ENCODE measurements at regions not wholly inside any gene's neighbourhood (a gene's known extent, or its start where the extent isn't known, plus 50 kb on each side); places are given as distances from the start of the nearest gene placed in this dataset.

DNA sequence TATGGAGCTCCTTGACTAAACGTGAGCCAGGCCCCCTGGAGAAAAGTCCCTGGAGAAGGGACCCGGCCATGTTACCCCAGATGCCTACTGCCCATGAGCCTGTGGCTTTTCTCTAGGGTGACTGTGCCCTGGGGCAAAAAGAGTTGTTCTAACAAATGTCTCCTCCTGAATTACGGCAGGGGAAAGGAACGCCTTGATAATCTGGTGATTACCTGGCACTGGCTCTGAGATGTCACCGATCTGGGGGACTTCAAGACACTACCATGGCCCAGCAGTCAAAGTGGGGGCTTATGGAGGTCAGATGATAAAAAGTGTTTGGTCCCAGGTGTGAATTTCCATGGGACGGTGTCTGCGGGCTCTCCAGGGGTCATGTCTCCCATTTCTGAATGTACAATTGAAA lies 140.7 kb downstream of the KLF13 start:
- H2AFZ ChIP-seq (ENCODE audit: low read depth, low read length): no peak overlapping the region
- H3K79me2 ChIP-seq (ENCODE audit: insufficient read depth, low read length): no peaks in the 10 kb centered on the region
- DNase-seq (ENCODE audit: low read depth) (no peak), FAIRE-seq (no peak)
- no peak overlapping the region for H3K9ac ChIP-seq (ENCODE audit: low read length)
- no peaks in the 10 kb centered on the region for H3K36me3 ChIP-seq (ENCODE audit: insufficient read depth, low read length)
- H3K27ac ChIP-seq (ENCODE audit: low read depth, low read length): no peak overlapping the region
- no peak overlapping the region for H3K27ac Mint-ChIP-seq (ENCODE audit: unreplicated experiment)
- H3K4me3 Mint-ChIP-seq (ENCODE audit: unreplicated experiment): no peak overlapping the region
- H4K20me1 ChIP-seq (ENCODE audit: insufficient read depth, low read length): no peaks in the 10 kb centered on the region
- H3K4me1 ChIP-seq (ENCODE audit: insufficient read depth, low read length): peaks cover 15% of the 10 kb centered on the region
- H3K27me3 Mint-ChIP-seq (ENCODE audit: low read depth, unreplicated experiment): peaks cover 19% of the 10 kb centered on the region
- TF ChIP-seq EZH2 (IDR thresholded peaks at IDR 0.05; ENCODE audit: insufficient read depth, low read length): no peak
- no peak for TF ChIP-seq CTCF (IDR thresholded peaks at IDR 0.05; ENCODE audit: insufficient read depth, low read depth, low read length)
- H3K4me3 ChIP-seq (ENCODE audit: insufficient read depth, low read depth, low read length): no peak overlapping the region
- no peaks in the 10 kb centered on the region for H3K36me3 Mint-ChIP-seq (ENCODE audit: low read depth, unreplicated experiment)
- no peaks in the 10 kb centered on the region for H3K9me3 ChIP-seq (ENCODE audit: insufficient read depth, low read depth, low read length)
- peaks cover 11% of the 10 kb centered on the region for H3K4me1 Mint-ChIP-seq (ENCODE audit: low read depth, unreplicated experiment)
- peaks cover 5% of the 10 kb centered on the region for H3K9me3 Mint-ChIP-seq (ENCODE audit: unreplicated experiment)
- peaks cover 6% of the 10 kb centered on the region for H3K27me3 ChIP-seq (ENCODE audit: insufficient read depth, low read length)
- H3K4me2 ChIP-seq (ENCODE audit: low read length): no peak overlapping the region

DNA sequence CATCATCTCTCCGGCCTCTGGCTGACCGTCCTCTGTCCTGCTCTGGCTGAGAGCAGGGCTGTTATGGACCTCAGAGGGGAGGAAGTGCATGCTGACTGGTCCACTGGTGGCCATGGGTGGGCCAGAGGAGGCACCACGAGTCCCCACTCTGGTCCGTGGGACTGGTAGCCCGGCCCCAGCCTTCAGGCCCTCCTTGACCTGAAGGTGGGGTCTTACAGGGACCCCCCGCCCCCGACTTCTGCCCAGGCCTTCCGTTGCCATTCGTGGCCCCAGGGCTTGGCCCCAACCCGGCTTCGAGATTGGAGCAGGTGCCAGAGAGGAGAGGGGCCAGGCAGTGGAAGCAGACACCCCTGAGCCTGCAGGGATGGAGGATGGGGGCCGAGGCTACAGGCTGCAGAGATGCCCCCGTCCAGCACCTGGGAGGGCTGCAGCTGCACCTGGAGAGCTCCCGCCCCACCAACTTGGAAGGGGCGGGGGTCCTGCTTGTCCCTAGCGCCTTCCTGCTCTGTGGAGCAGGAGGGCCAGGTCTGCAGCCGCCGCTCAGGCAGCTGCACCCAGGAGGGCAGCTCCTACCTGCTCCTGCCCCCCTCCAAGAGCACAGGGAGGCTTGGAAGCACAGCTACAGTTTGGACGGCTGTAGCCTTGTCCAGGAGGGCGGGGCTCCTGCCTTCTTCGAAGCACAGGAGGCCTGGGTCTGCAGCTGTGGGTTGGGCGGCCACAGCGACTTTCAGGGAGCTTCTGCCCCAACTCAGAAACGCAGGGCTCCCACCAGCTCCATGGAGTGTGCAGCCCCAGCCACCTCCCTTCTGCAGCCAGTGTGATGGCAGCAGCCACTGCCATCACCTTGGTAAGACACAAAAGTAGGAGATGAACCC lies 142.5 kb downstream of the KLF13 start:
- Histone ChIP-seq H3K36me3 (ENCODE audit: insufficient read depth, low read length) (no peaks in the 10 kb centered on the region), H3K9ac (ENCODE audit: low read length) (no peak overlapping the region), H3K4me1 (ENCODE audit: insufficient read depth, low read length) (peaks cover 25% of the 10 kb centered on the region), H3K9me3 (ENCODE audit: insufficient read depth, low read depth, low read length) (no peaks in the 10 kb centered on the region), H2AFZ (ENCODE audit: low read depth, low read length) (no peak overlapping the region), H3K4me3 (ENCODE audit: insufficient read depth, low read depth, low read length) (no peak overlapping the region), H3K27ac (ENCODE audit: low read depth, low read length) (no peak overlapping the region), H3K79me2 (ENCODE audit: insufficient read depth, low read length) (no peaks in the 10 kb centered on the region), H3K4me2 (ENCODE audit: low read length) (no peak overlapping the region), H4K20me1 (ENCODE audit: insufficient read depth, low read length) (no peaks in the 10 kb centered on the region), H3K27me3 (ENCODE audit: insufficient read depth, low read length) (peaks cover 6% of the 10 kb centered on the region)
- Mint-ChIP-seq H3K27me3 (ENCODE audit: low read depth, unreplicated experiment) (peaks cover 17% of the 10 kb centered on the region), H3K27ac (ENCODE audit: unreplicated experiment) (no peak overlapping the region), H3K36me3 (ENCODE audit: low read depth, unreplicated experiment) (no peaks in the 10 kb centered on the region), H3K4me1 (ENCODE audit: low read depth, unreplicated experiment) (peaks cover 27% of the 10 kb centered on the region), H3K4me3 (ENCODE audit: unreplicated experiment) (no peak overlapping the region), H3K9me3 (ENCODE audit: unreplicated experiment) (peaks cover 2% of the 10 kb centered on the region)
- DNase-seq (ENCODE audit: low read depth) (no peak), FAIRE-seq (no peak)
- no peak for TF ChIP-seq EZH2 (IDR thresholded peaks at IDR 0.05; ENCODE audit: insufficient read depth, low read length)
- TF ChIP-seq CTCF (IDR thresholded peaks at IDR 0.05; ENCODE audit: insufficient read depth, low read depth, low read length): no peak
